ENCODE measurements at regions not wholly inside any gene's neighbourhood (a gene's known extent, or its start where the extent isn't known, plus 50 kb on each side); places are given as distances from the start of the nearest gene placed in this dataset.

- Histone ChIP-seq H3K4me1 (ENCODE audit: control insufficient read depth in 2 of 2, insufficient read depth in 2 of 2, low read length in 2 of 2) (no peaks in the 10 kb centered on the region), H3K9ac (ENCODE audit: low read depth in 1 of 2, low read length in 2 of 2) (no peak overlapping the region), H3K27ac (ENCODE audit: low read depth in 2 of 2, low read length in 2 of 2) (no peak overlapping the region), H3K9me3 (ENCODE audit: control insufficient read depth in 2 of 2, low read length in 2 of 2) (no peaks in the 10 kb centered on the region), H3K27me3 (ENCODE audit: control insufficient read depth in 2 of 2, insufficient read depth in 2 of 2, low read length in 2 of 2) (no peaks in the 10 kb centered on the region), H3K4me3 (ENCODE audit: low read length in 2 of 2) (no peak overlapping the region), H3K36me3 (ENCODE audit: control insufficient read depth in 2 of 2, insufficient read depth in 2 of 2, low read length in 2 of 2) (no peaks in the 10 kb centered on the region)
Observed at GRCh38 chr6:125552819-125553218, 196.6 kb upstream of the HEY2 start.

- no peaks in the 10 kb centered on the region for H3K36me3 ChIP-seq (ENCODE audit: control insufficient read depth in 2 of 2, insufficient read depth in 2 of 2, low read length in 2 of 2)
- H3K9ac ChIP-seq (ENCODE audit: low read depth in 1 of 2, low read length in 2 of 2) = no peak overlapping the region
- H3K4me1 ChIP-seq (ENCODE audit: control insufficient read depth in 2 of 2, insufficient read depth in 2 of 2, low read length in 2 of 2) = no peaks in the 10 kb centered on the region
- H3K27me3 ChIP-seq (ENCODE audit: control insufficient read depth in 2 of 2, insufficient read depth in 2 of 2, low read length in 2 of 2) = peaks cover 0 to 5% of the 10 kb centered on the region in 2 donors
- H3K27ac ChIP-seq (ENCODE audit: low read depth in 2 of 2, low read length in 2 of 2) = no peak overlapping the region
- no peak overlapping the region for H3K4me3 ChIP-seq (ENCODE audit: low read length in 2 of 2)
- H3K9me3 ChIP-seq (ENCODE audit: control insufficient read depth in 2 of 2, low read length in 2 of 2) = no peaks in the 10 kb centered on the region
Observed at GRCh38 chr6:125554456-125554855, 195.0 kb upstream of the HEY2 start.

GRCh38 chr6:125558241-125558843, 191.1 kb upstream of the HEY2 start:
- peaks cover 0 to 5% of the 10 kb centered on the region in 2 donors for H3K27me3 ChIP-seq (ENCODE audit: control insufficient read depth in 2 of 2, insufficient read depth in 2 of 2, low read length in 2 of 2)
- no peaks in the 10 kb centered on the region for H3K4me1 ChIP-seq (ENCODE audit: control insufficient read depth in 2 of 2, insufficient read depth in 2 of 2, low read length in 2 of 2)

GRCh38 chr6:125558907-125559306, 190.5 kb upstream of the HEY2 start:
- Histone ChIP-seq H3K27me3 (ENCODE audit: control insufficient read depth in 2 of 2, insufficient read depth in 2 of 2, low read length in 2 of 2) (peaks cover 0 to 5% of the 10 kb centered on the region in 2 donors), H3K9me3 (ENCODE audit: control insufficient read depth in 2 of 2, low read length in 2 of 2) (no peaks in the 10 kb centered on the region), H3K36me3 (ENCODE audit: control insufficient read depth in 2 of 2, insufficient read depth in 2 of 2, low read length in 2 of 2) (no peaks in the 10 kb centered on the region), H3K9ac (ENCODE audit: low read depth in 1 of 2, low read length in 2 of 2) (no peak overlapping the region), H3K4me1 (ENCODE audit: control insufficient read depth in 2 of 2, insufficient read depth in 2 of 2, low read length in 2 of 2) (no peaks in the 10 kb centered on the region), H3K27ac (ENCODE audit: low read depth in 2 of 2, low read length in 2 of 2) (no peak overlapping the region), H3K4me3 (ENCODE audit: low read length in 2 of 2) (no peak overlapping the region)

More at GRCh38 chr6:125558241-125558843, 191.1 kb upstream of the HEY2 start:
- no peak overlapping the region for H3K27ac ChIP-seq (ENCODE audit: low read depth in 2 of 2, low read length in 2 of 2)
- H3K9me3 ChIP-seq (ENCODE audit: control insufficient read depth in 2 of 2, low read length in 2 of 2) = no peaks in the 10 kb centered on the region
- H3K36me3 ChIP-seq (ENCODE audit: control insufficient read depth in 2 of 2, insufficient read depth in 2 of 2, low read length in 2 of 2) = no peaks in the 10 kb centered on the region
- H3K9ac ChIP-seq (ENCODE audit: low read depth in 1 of 2, low read length in 2 of 2) = no peak overlapping the region
- no peak overlapping the region for H3K4me3 ChIP-seq (ENCODE audit: low read length in 2 of 2)

- Histone ChIP-seq H3K9me3 (ENCODE audit: control insufficient read depth in 2 of 2, low read length in 2 of 2) (no peaks in the 10 kb centered on the region), H3K9ac (ENCODE audit: low read depth in 1 of 2, low read length in 2 of 2) (no peak overlapping the region)
Observed at GRCh38 chr6:125562156-125562555, 187.3 kb upstream of the HEY2 start.

GRCh38 chr6:125564941-125565340, 184.5 kb upstream of the HEY2 start:
- Histone ChIP-seq H3K4me3 (ENCODE audit: low read length in 2 of 2) (no peak overlapping the region), H3K9me3 (ENCODE audit: control insufficient read depth in 2 of 2, low read length in 2 of 2) (no peaks in the 10 kb centered on the region), H3K36me3 (ENCODE audit: control insufficient read depth in 2 of 2, insufficient read depth in 2 of 2, low read length in 2 of 2) (no peaks in the 10 kb centered on the region), H3K27ac (ENCODE audit: low read depth in 2 of 2, low read length in 2 of 2) (no peak overlapping the region), H3K4me1 (ENCODE audit: control insufficient read depth in 2 of 2, insufficient read depth in 2 of 2, low read length in 2 of 2) (no peaks in the 10 kb centered on the region), H3K27me3 (ENCODE audit: control insufficient read depth in 2 of 2, insufficient read depth in 2 of 2, low read length in 2 of 2) (no peaks in the 10 kb centered on the region), H3K9ac (ENCODE audit: low read depth in 1 of 2, low read length in 2 of 2) (no peak overlapping the region)

More at GRCh38 chr6:125562156-125562555, 187.3 kb upstream of the HEY2 start:
- Histone ChIP-seq H3K4me3 (ENCODE audit: low read length in 2 of 2) (no peak overlapping the region), H3K36me3 (ENCODE audit: control insufficient read depth in 2 of 2, insufficient read depth in 2 of 2, low read length in 2 of 2) (no peaks in the 10 kb centered on the region), H3K27me3 (ENCODE audit: control insufficient read depth in 2 of 2, insufficient read depth in 2 of 2, low read length in 2 of 2) (peaks cover 0 to 5% of the 10 kb centered on the region in 2 donors), H3K27ac (ENCODE audit: low read depth in 2 of 2, low read length in 2 of 2) (no peak overlapping the region), H3K4me1 (ENCODE audit: control insufficient read depth in 2 of 2, insufficient read depth in 2 of 2, low read length in 2 of 2) (no peaks in the 10 kb centered on the region)

GRCh38 chr6:125567407-125567806, 182.0 kb upstream of the HEY2 start:
- H3K9me3 ChIP-seq (ENCODE audit: control insufficient read depth in 2 of 2, low read length in 2 of 2) = no peaks in the 10 kb centered on the region
- no peak overlapping the region for H3K9ac ChIP-seq (ENCODE audit: low read depth in 1 of 2, low read length in 2 of 2)
- no peaks in the 10 kb centered on the region for H3K27me3 ChIP-seq (ENCODE audit: control insufficient read depth in 2 of 2, insufficient read depth in 2 of 2, low read length in 2 of 2)
- no peak overlapping the region for H3K4me3 ChIP-seq (ENCODE audit: low read length in 2 of 2)
- H3K36me3 ChIP-seq (ENCODE audit: control insufficient read depth in 2 of 2, insufficient read depth in 2 of 2, low read length in 2 of 2) = no peaks in the 10 kb centered on the region
- H3K4me1 ChIP-seq (ENCODE audit: control insufficient read depth in 2 of 2, insufficient read depth in 2 of 2, low read length in 2 of 2) = no peaks in the 10 kb centered on the region
- no peak overlapping the region for H3K27ac ChIP-seq (ENCODE audit: low read depth in 2 of 2, low read length in 2 of 2)

GRCh38 chr6:125568609-125569008, 180.8 kb upstream of the HEY2 start:
- no peak overlapping the region for H3K9ac ChIP-seq (ENCODE audit: low read depth in 1 of 2, low read length in 2 of 2)

GRCh38 chr6:125570526-125570925, 178.9 kb upstream of the HEY2 start:
- Histone ChIP-seq H3K27me3 (ENCODE audit: control insufficient read depth in 2 of 2, insufficient read depth in 2 of 2, low read length in 2 of 2) (peaks cover 0 to 3% of the 10 kb centered on the region in 2 donors), H3K4me1 (ENCODE audit: control insufficient read depth in 2 of 2, insufficient read depth in 2 of 2, low read length in 2 of 2) (no peaks in the 10 kb centered on the region), H3K9ac (ENCODE audit: low read depth in 1 of 2, low read length in 2 of 2) (no peak overlapping the region), H3K36me3 (ENCODE audit: control insufficient read depth in 2 of 2, insufficient read depth in 2 of 2, low read length in 2 of 2) (no peaks in the 10 kb centered on the region), H3K27ac (ENCODE audit: low read depth in 2 of 2, low read length in 2 of 2) (no peak overlapping the region), H3K9me3 (ENCODE audit: control insufficient read depth in 2 of 2, low read length in 2 of 2) (no peaks in the 10 kb centered on the region), H3K4me3 (ENCODE audit: low read length in 2 of 2) (no peak overlapping the region)

More at GRCh38 chr6:125568609-125569008, 180.8 kb upstream of the HEY2 start:
- Histone ChIP-seq H3K36me3 (ENCODE audit: control insufficient read depth in 2 of 2, insufficient read depth in 2 of 2, low read length in 2 of 2) (no peaks in the 10 kb centered on the region), H3K27ac (ENCODE audit: low read depth in 2 of 2, low read length in 2 of 2) (no peak overlapping the region), H3K9me3 (ENCODE audit: control insufficient read depth in 2 of 2, low read length in 2 of 2) (no peaks in the 10 kb centered on the region), H3K27me3 (ENCODE audit: control insufficient read depth in 2 of 2, insufficient read depth in 2 of 2, low read length in 2 of 2) (no peaks in the 10 kb centered on the region), H3K4me3 (ENCODE audit: low read length in 2 of 2) (no peak overlapping the region), H3K4me1 (ENCODE audit: control insufficient read depth in 2 of 2, insufficient read depth in 2 of 2, low read length in 2 of 2) (no peaks in the 10 kb centered on the region)

- Histone ChIP-seq H3K27ac (ENCODE audit: low read depth in 2 of 2, low read length in 2 of 2) (no peak overlapping the region), H3K36me3 (ENCODE audit: control insufficient read depth in 2 of 2, insufficient read depth in 2 of 2, low read length in 2 of 2) (no peaks in the 10 kb centered on the region), H3K9ac (ENCODE audit: low read depth in 1 of 2, low read length in 2 of 2) (no peak overlapping the region), H3K4me1 (ENCODE audit: control insufficient read depth in 2 of 2, insufficient read depth in 2 of 2, low read length in 2 of 2) (no peaks in the 10 kb centered on the region), H3K9me3 (ENCODE audit: control insufficient read depth in 2 of 2, low read length in 2 of 2) (no peaks in the 10 kb centered on the region), H3K27me3 (ENCODE audit: control insufficient read depth in 2 of 2, insufficient read depth in 2 of 2, low read length in 2 of 2) (peaks cover 0 to 3% of the 10 kb centered on the region in 2 donors), H3K4me3 (ENCODE audit: low read length in 2 of 2) (no peak overlapping the region)
Observed at GRCh38 chr6:125571207-125571755, 178.2 kb upstream of the HEY2 start.

Measured in mucosa of rectum (tissue), 2 donors.